Neuron (in vitro differentiated cells): ENCODE measurements at regions not wholly inside any gene's neighbourhood (a gene's known extent, or its start where the extent isn't known, plus 50 kb on each side); places are given as distances from the start of the nearest gene placed in this dataset.

Experiments used
- H2AFZ ChIP-seq: one replicate; pipeline ENCODE4 v1.6.1; 2013; ENCODE audit warnings: low read depth, mild to moderate bottlenecking, inconsistent platforms, low read length, moderate library complexity
- H3K27me3 ChIP-seq: one replicate; pipeline ENCODE4 v1.6.1; 2013; ENCODE audit warnings: low read length; ENCODE audit not compliant: insufficient read depth
- H3K36me3 ChIP-seq: one replicate; pipeline ENCODE4 v1.6.1; 2013; ENCODE audit warnings: low read length; ENCODE audit not compliant: insufficient read depth
- H3K4me1 ChIP-seq: one replicate; pipeline ENCODE4 v1.6.1; 2013; ENCODE audit warnings: low read length; ENCODE audit not compliant: insufficient read depth
- H3K4me3 ChIP-seq: 2 replicates; pipeline ENCODE4 v1.5.1; 2013; ENCODE audit warnings: mild to moderate bottlenecking, low read length, moderate library complexity
- H3K9me3 ChIP-seq: one replicate; pipeline ENCODE4 v1.6.1; 2013; ENCODE audit warnings: low read length

- H3K4me1 ChIP-seq: no peaks in the 10 kb centered on the region
- no peaks in the 10 kb centered on the region for H3K9me3 ChIP-seq
- no peak overlapping the region for H2AFZ ChIP-seq
- no peak overlapping the region for H3K4me3 ChIP-seq
- no peaks in the 10 kb centered on the region for H3K27me3 ChIP-seq
- no peaks in the 10 kb centered on the region for H3K36me3 ChIP-seq
Observed at GRCh38 chr20:39152126-39152525, 190.0 kb downstream of the DHX35 start.

DNA sequence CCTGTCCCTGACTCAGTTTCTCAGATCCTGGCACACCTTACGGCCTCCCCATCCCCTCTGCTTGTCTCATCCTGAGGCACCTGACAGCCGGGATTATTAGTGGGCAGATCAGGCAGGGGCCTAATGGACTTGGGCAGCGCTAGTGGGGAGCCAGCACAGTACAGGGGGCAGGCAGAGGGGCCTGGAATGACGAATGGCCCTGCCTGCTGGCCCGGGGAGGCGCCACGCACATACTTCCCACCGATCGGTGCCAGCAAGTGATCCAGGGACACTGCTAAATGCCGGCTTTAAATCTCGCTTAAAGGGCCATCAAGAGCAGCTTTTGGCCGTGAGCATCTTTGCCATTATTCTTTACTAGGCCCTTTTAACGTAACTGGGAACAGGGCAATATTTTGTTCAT, 188.4 kb downstream of the DHX35 start:
- Histone ChIP-seq H3K36me3 (no peaks in the 10 kb centered on the region), H3K4me1 (no peaks in the 10 kb centered on the region), H2AFZ (no peak overlapping the region), H3K4me3 (no peak overlapping the region), H3K9me3 (no peaks in the 10 kb centered on the region), H3K27me3 (no peaks in the 10 kb centered on the region)

DNA sequence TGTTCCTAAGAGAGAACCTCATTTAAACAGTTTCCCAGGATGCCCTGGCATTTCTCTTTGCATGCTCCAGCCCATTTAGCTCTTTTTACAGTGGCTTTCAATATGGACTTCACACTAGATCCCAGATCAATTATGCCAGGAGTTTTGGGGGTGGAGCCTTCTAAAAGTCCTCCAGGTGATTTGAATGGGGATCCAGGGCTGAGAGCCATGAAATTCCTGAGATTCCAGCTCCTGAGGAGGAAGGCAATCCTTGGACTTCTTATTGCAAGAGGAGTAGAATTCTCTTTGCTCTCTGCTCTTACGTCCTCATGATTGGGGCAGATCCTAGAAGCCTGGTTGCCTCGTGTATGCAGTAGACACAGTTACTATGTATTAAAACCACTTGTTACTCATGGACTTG, 184.2 kb downstream of the DHX35 start:
- H2AFZ ChIP-seq: no peak overlapping the region
- no peaks in the 10 kb centered on the region for H3K9me3 ChIP-seq
- H3K36me3 ChIP-seq: no peaks in the 10 kb centered on the region
- H3K27me3 ChIP-seq: no peaks in the 10 kb centered on the region
- no peaks in the 10 kb centered on the region for H3K4me1 ChIP-seq
- H3K4me3 ChIP-seq: no peak overlapping the region

- H3K4me1 ChIP-seq: no peaks in the 10 kb centered on the region
- no peaks in the 10 kb centered on the region for H3K9me3 ChIP-seq
- peaks cover 3% of the 10 kb centered on the region for H3K27me3 ChIP-seq
Observed at GRCh38 chr20:39145921-39146320, 183.8 kb downstream of the DHX35 start.

DNA sequence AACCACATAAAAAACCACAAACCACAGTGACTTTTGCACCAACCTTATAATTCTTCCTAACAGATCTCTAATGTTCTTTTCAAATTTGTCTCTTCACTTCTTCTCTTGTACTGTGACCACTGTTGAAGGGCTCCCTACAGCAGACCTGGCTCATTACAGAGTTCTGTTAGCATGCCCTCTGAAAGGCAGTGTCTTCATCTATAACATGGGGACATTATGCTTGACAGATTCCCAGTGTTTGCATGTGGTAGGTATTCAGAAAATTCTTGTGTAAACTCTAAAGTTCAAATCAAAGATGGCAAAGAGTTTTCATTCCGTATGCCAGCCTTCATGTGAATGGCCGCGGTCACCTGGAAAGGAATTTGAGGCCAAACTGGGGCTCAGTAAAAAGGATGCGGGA, 182.6 kb downstream of the DHX35 start:
- Histone ChIP-seq H2AFZ (no peak overlapping the region), H3K4me1 (no peaks in the 10 kb centered on the region), H3K27me3 (peaks cover 9% of the 10 kb centered on the region), H3K4me3 (no peak overlapping the region), H3K36me3 (no peaks in the 10 kb centered on the region), H3K9me3 (no peaks in the 10 kb centered on the region)

More at GRCh38 chr20:39145921-39146320, 183.8 kb downstream of the DHX35 start:
- Histone ChIP-seq H2AFZ (no peak overlapping the region), H3K4me3 (no peak overlapping the region), H3K36me3 (no peaks in the 10 kb centered on the region)

DNA sequence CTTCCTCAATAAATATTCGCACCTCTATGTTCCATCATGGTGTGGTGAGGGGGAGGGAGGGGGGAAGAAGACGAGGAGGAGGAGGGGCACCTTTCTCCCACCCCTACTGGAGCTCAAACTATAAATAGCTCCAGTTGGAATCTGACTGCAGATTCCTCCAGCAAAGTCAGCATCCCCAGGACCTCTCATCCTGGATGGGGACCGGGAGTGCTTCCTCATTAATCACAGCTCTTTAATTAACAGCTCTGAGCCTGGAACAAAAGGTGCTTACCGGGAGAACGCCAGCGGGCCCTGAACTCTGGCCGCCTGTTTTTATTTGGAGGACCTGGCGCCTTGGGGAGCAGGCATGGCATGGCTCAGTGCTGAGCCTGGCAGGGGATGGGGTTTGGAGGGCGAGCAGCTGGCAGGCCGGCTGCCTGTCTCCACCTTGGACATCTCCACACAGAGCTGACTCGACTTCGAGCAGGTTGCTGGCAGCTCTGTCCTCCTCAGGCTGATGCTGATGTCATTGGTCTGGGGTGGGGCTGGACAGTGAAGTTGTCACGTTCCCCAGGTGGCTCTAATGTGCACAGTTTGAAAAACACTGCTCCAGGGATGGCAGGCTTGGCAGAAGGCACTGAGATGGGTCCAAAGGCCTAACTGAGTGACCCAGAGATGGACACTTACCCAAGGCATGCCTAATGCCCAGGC, 180.4 kb downstream of the DHX35 start:
- Histone ChIP-seq H2AFZ (no peak overlapping the region), H3K4me3 (no peak overlapping the region), H3K4me1 (no peaks in the 10 kb centered on the region), H3K27me3 (peaks cover 14% of the 10 kb centered on the region), H3K9me3 (no peaks in the 10 kb centered on the region), H3K36me3 (no peaks in the 10 kb centered on the region)

- no peaks in the 10 kb centered on the region for H3K36me3 ChIP-seq
- no peak overlapping the region for H3K4me3 ChIP-seq
- H3K27me3 ChIP-seq: peaks cover 14% of the 10 kb centered on the region
- no peak overlapping the region for H2AFZ ChIP-seq
- no peaks in the 10 kb centered on the region for H3K4me1 ChIP-seq
- H3K9me3 ChIP-seq: no peaks in the 10 kb centered on the region
Observed at GRCh38 chr20:39137299-39137698, 175.2 kb downstream of the DHX35 start.

DNA sequence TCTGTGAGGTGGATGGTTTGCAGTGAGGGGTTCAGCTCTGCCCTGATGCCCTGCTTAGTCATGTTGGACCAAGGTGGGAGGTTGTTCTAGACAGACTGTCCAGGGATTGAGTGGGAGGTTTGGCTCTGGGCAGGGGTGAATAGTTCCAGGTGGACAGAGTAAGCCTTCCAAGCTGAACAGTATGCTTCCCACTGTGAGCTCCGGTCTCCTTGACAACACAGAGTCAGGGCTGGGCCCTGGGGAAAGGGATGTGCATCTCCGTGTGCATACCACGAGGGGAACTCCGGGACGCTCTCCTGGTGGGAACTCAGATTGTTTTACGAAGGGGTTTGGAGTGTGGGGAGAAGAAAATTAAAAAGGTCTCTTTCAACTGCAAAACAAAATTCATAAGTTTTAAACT, 174.7 kb downstream of the DHX35 start:
- Histone ChIP-seq H3K9me3 (no peaks in the 10 kb centered on the region), H3K4me1 (no peaks in the 10 kb centered on the region), H3K4me3 (no peak overlapping the region), H2AFZ (no peak overlapping the region), H3K27me3 (peaks cover 14% of the 10 kb centered on the region), H3K36me3 (no peaks in the 10 kb centered on the region)

- peaks cover 4% of the 10 kb centered on the region for H3K4me1 ChIP-seq
- H3K9me3 ChIP-seq: no peaks in the 10 kb centered on the region
- no peak overlapping the region for H2AFZ ChIP-seq
- H3K36me3 ChIP-seq: no peaks in the 10 kb centered on the region
- peaks cover 12% of the 10 kb centered on the region for H3K27me3 ChIP-seq
- no peak overlapping the region for H3K4me3 ChIP-seq
Observed at GRCh38 chr20:39135885-39136544, 173.9 kb downstream of the DHX35 start.

DNA sequence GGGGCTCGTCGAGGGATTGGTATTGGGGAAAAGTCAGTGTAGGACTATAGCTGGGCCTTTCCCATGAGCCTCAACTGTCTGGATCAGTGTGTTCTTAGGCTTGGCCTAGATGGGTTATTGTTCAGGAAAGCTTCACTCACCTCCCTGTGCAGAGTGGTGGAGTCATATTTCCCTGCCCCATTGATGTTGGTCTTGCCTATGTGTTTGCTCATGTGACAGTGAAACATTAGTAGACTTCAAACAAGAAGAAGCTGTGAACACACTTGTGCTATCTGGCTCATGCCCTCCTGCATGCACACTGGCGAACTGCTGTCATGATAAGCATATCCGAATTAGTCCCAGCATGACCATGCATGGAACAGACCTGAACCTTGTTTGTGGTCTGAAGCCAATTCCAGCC, 171.1 kb downstream of the DHX35 start:
- Histone ChIP-seq H3K4me3 (no peak overlapping the region), H3K4me1 (peaks cover 11% of the 10 kb centered on the region), H2AFZ (no peak overlapping the region), H3K9me3 (no peaks in the 10 kb centered on the region), H3K27me3 (no peaks in the 10 kb centered on the region), H3K36me3 (no peaks in the 10 kb centered on the region)

- Histone ChIP-seq H3K27me3 (no peaks in the 10 kb centered on the region), H3K36me3 (no peaks in the 10 kb centered on the region), H3K4me1 (peaks cover 11% of the 10 kb centered on the region), H2AFZ (no peak overlapping the region), H3K4me3 (no peak overlapping the region), H3K9me3 (no peaks in the 10 kb centered on the region)
Observed at GRCh38 chr20:39132511-39132910, 170.4 kb downstream of the DHX35 start.

DNA sequence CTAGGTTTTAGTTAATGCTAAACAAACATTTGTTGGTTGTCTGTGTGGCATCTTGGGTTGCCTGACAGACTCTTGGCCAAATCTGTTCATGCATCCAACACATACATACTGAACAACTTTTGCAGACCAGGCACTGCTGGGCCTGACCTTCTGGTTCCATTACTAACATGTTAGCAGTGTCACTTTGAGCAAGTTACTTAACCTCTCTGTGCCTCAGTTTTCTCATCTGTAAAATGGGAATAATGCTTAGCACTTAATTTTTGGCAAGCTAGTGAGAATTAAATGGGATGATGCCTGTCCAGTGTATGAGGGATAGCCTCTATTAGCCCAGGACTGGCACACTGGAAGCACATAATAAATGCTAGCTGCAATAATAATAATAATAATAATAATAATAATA, 169.9 kb downstream of the DHX35 start:
- no peak overlapping the region for H3K4me3 ChIP-seq
- no peaks in the 10 kb centered on the region for H3K36me3 ChIP-seq
- peaks cover 11% of the 10 kb centered on the region for H3K4me1 ChIP-seq
- no peaks in the 10 kb centered on the region for H3K27me3 ChIP-seq
- H2AFZ ChIP-seq: no peak overlapping the region
- no peaks in the 10 kb centered on the region for H3K9me3 ChIP-seq

GRCh38 chr20:39130627-39131026, 168.5 kb downstream of the DHX35 start:
- no peaks in the 10 kb centered on the region for H3K9me3 ChIP-seq
- H3K36me3 ChIP-seq: no peaks in the 10 kb centered on the region
- H3K4me1 ChIP-seq: peaks cover 11% of the 10 kb centered on the region
- H3K4me3 ChIP-seq: no peak overlapping the region
- H2AFZ ChIP-seq: peak overlapping the region; percentile 37
- H3K27me3 ChIP-seq: no peaks in the 10 kb centered on the region

GRCh38 chr20:39129523-39129922, 167.4 kb downstream of the DHX35 start:
- Histone ChIP-seq H3K36me3 (no peaks in the 10 kb centered on the region), H3K27me3 (no peaks in the 10 kb centered on the region), H3K4me3 (no peak overlapping the region), H3K4me1 (peaks cover 11% of the 10 kb centered on the region), H2AFZ (no peak overlapping the region), H3K9me3 (no peaks in the 10 kb centered on the region)
